Activated CD8-positive, alpha-beta T cell treated with anti-CD3 and anti-CD28 coated beads for 36 hours (primary cell): ENCODE measurements at regions not wholly inside any gene's neighbourhood (a gene's known extent, or its start where the extent isn't known, plus 50 kb on each side); places are given as distances from the start of the nearest gene placed in this dataset.

Experiments used
- ATAC-seq: fragments of 200-7000 bp; cut with Tn5 transposase; one replicate; pipeline ENCODE4 v1.10.0; 2021; ENCODE audit warnings: mild to moderate bottlenecking, moderate library complexity
- CTCF ChIA-PET: fragments of 350-600 bp; sonication (Branson Sonifier 250); formaldehyde crosslinking; loops from one replicate; lab custom pipeline; 2021; ENCODE audit warnings: antibody characterized with exemption; lab: Charles Lee
- POLR2A ChIA-PET: fragments of 350-600 bp; sonication (Branson Sonifier 250); formaldehyde crosslinking; loops from one replicate; lab custom pipeline; 2021; ENCODE audit warnings: antibody characterized with exemption; lab: Charles Lee
- DNase-seq: peaks from one replicate; pipeline ENCODE4 v3.0.0-alpha.2; 2020
- H3K27ac Mint-ChIP-seq: one replicate; pipeline ENCODE4 v1.8.0; 2021; ENCODE audit warnings: mild to moderate bottlenecking, mixed read lengths
- H3K27me3 Mint-ChIP-seq: one replicate; pipeline ENCODE4 v1.8.0; 2021; ENCODE audit warnings: mixed read lengths
- H3K36me3 Mint-ChIP-seq: one replicate; pipeline ENCODE4 v1.8.0; 2021; ENCODE audit warnings: low read depth, mixed read lengths
- H3K4me1 Mint-ChIP-seq: one replicate; pipeline ENCODE4 v1.8.0; 2021; ENCODE audit warnings: low read depth, mixed read lengths
- H3K4me3 Mint-ChIP-seq: one replicate; pipeline ENCODE4 v1.8.0; 2021; ENCODE audit warnings: mild to moderate bottlenecking, moderate library complexity, mixed read lengths
- H3K9me3 Mint-ChIP-seq: one replicate; pipeline ENCODE4 v1.8.0; 2021; ENCODE audit warnings: mixed read lengths
- CTCF ChIP-seq: fragments of 200-600 bp; IDR thresholded peaks from one replicate; pipeline ENCODE4 v1.8.0; 2022; ENCODE audit warnings: antibody characterized with exemption, mild to moderate bottlenecking
- intact Hi-C: fragments of 100-400 bp; cut with micrococcal nuclease; formaldehyde crosslinking; loops from one replicate; pipeline ENCODE4 v1.10.0; 2022

DNA sequence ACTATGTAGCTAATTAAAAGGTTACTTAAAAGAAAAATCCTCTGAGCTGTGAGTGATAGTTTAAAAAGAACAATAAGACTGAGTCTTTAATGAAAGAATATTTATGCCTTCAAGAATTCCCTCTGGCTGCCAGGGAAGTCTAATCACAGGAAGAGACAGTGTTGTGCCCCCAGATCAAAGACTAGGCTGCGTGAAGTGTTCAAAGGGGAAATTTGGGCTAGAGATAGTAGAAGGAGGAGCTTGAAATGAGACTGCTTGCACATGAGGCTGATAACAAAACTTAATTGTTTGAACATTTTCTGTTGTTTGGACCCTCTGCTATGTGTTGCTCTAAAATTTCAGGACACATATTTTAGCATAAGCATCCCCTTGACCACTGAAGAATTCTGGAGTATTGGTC, 99.7 kb upstream of the MTNR1B start:
- no peak for ATAC-seq

DNA sequence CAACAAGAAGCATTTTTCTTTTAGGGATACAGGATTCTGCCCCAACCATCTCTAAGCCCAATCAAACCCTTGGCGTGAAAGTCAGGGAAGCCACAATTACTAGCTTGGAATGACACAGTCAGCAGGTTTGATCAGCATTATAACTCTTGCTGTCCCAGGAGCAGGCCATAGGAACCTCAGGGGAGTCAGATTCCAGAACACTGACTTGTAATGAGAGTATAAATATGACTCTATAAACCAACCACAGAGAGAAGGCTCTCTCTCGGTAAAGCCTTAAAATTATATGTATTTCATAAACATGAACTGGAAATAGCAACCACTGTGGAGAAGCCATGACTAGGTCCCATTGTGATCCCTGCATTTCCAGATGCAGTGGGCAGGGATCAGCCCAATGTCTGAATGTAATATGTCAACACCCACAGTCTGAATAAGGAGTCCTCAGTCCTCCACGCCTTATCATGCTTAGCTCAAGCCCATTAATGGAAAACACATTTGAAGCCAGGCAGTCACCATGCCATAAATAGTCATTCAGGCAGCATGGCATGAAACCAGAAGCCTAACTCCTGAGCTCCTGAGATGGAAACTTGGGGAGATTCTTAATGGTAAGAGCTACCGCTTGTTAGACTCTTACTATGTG, 99.1 kb upstream of the MTNR1B start:
- DNase-seq (no peak), ATAC-seq (no peak)
- no peaks in the 10 kb centered on the region for H3K4me1 Mint-ChIP-seq
- CTCF ChIA-PET, result no interaction called here
- no peaks in the 10 kb centered on the region for H3K9me3 Mint-ChIP-seq
- TF ChIP-seq CTCF, result no peak
- H3K27ac Mint-ChIP-seq, result no peak overlapping the region
- POLR2A ChIA-PET, result no interaction called here
- intact Hi-C loops, result no loop called here
- H3K4me3 Mint-ChIP-seq, result no peak overlapping the region
- H3K27me3 Mint-ChIP-seq, result peaks cover 3% of the 10 kb centered on the region
- no peaks in the 10 kb centered on the region for H3K36me3 Mint-ChIP-seq

More for the DNA sequence above, 99.7 kb upstream of the MTNR1B start:
- ChIA-PET CTCF (no interaction called here), POLR2A (no interaction called here)
- intact Hi-C loops, result no loop called here
- Mint-ChIP-seq H3K27ac (no peak overlapping the region), H3K9me3 (no peaks in the 10 kb centered on the region), H3K4me1 (no peaks in the 10 kb centered on the region), H3K36me3 (no peaks in the 10 kb centered on the region), H3K4me3 (no peak overlapping the region), H3K27me3 (peaks cover 3% of the 10 kb centered on the region)
- no peak for DNase-seq
- no peak for TF ChIP-seq CTCF

- intact Hi-C loops, result no loop called here
- H3K4me1 Mint-ChIP-seq, result no peaks in the 10 kb centered on the region
- H3K36me3 Mint-ChIP-seq, result no peaks in the 10 kb centered on the region
- ChIA-PET POLR2A (no interaction called here), CTCF (no interaction called here)
- no peaks in the 10 kb centered on the region for H3K9me3 Mint-ChIP-seq
- H3K27me3 Mint-ChIP-seq, result peaks cover 3% of the 10 kb centered on the region
- H3K27ac Mint-ChIP-seq, result no peak overlapping the region
- H3K4me3 Mint-ChIP-seq, result no peak overlapping the region
- no peak for DNase-seq
- ATAC-seq, result no peak
- TF ChIP-seq CTCF, result no peak
These were observed 95.9 kb upstream of the MTNR1B start for GRCh38 chr11:92873551-92873950.

GRCh38 chr11:92875473-92875872, 94.0 kb upstream of the MTNR1B start:
- ChIA-PET CTCF (no interaction called here), POLR2A (no interaction called here)
- H3K9me3 Mint-ChIP-seq, result no peaks in the 10 kb centered on the region
- no peak overlapping the region for H3K4me3 Mint-ChIP-seq
- intact Hi-C loops, result no loop called here
- TF ChIP-seq CTCF, result no peak
- peaks cover 3% of the 10 kb centered on the region for H3K27me3 Mint-ChIP-seq
- no peak overlapping the region for H3K27ac Mint-ChIP-seq
- no peaks in the 10 kb centered on the region for H3K36me3 Mint-ChIP-seq
- no peak for ATAC-seq
- H3K4me1 Mint-ChIP-seq, result no peaks in the 10 kb centered on the region
- DNase-seq, result no peak

DNA sequence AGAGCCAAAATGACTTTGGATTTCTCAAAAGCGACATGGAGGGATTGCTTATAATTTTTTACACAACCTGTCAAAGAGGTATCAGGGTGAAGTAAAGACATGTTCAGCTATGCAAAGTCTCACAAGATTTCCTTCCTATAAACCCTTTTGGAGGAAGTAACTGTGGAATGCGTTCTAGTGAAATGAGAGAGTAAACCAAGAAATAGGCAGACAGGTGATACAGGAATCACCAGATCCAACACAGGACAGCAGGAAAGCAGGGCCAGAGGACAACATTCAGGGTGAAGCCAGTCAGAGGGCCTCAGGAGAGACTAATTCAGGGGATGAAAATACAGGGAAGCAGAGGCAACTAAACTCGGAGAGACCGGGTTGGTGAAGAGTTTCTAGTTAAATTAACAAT, 90.4 kb upstream of the MTNR1B start:
- no peak overlapping the region for H3K4me3 Mint-ChIP-seq
- H3K36me3 Mint-ChIP-seq, result no peaks in the 10 kb centered on the region
- ATAC-seq (no peak), DNase-seq (no peak)
- TF ChIP-seq CTCF, result no peak
- no peaks in the 10 kb centered on the region for H3K27me3 Mint-ChIP-seq
- no peak overlapping the region for H3K27ac Mint-ChIP-seq
- no peaks in the 10 kb centered on the region for H3K9me3 Mint-ChIP-seq
- H3K4me1 Mint-ChIP-seq, result no peaks in the 10 kb centered on the region
- ChIA-PET CTCF (no interaction called here), POLR2A (no interaction called here)
- intact Hi-C loops, result no loop called here
